Epithelial cell of proximal tubule (primary cell): ENCODE measurements at regions not wholly inside any gene's neighbourhood (a gene's known extent, or its start where the extent isn't known, plus 50 kb on each side); places are given as distances from the start of the nearest gene placed in this dataset.

Experiments
- DNase-seq: peaks from one replicate; pipeline ENCODE4 v3.0.0-alpha.2; 2011; ENCODE audit warnings: low read depth
- H3K4me3 ChIP-seq: 2 replicates; pipeline ENCODE4 v1.5.1; 2011; ENCODE audit warnings: low read depth, mild to moderate bottlenecking, low read length
- CTCF ChIP-seq: conservative IDR thresholded peaks from 2 replicates; pipeline ENCODE4 v1.5.1; 2012; ENCODE audit warnings: low read depth, mild to moderate bottlenecking, low read length

DNA sequence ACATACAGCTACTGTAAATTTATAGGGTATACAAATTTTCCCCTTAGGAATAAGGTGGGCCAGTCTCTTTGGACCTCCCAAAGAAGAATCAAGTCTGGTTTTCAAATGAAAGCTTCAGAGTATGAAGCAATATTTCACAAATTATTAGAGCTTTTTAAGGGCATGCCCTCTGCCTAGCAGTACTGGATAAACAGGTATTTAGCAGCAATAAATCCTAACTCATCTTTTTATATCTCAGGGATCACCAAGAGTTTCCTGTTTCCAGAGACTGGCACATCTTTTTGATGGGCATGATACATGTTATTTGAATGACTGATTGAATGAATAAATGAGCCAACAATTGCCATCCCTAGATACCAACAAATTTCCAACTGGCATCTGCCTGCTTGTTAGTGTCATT lies 190.4 kb downstream of the NRIP1 start:
- TF ChIP-seq CTCF: no peak
- no peak for DNase-seq
- no peak overlapping the region for H3K4me3 ChIP-seq

DNA sequence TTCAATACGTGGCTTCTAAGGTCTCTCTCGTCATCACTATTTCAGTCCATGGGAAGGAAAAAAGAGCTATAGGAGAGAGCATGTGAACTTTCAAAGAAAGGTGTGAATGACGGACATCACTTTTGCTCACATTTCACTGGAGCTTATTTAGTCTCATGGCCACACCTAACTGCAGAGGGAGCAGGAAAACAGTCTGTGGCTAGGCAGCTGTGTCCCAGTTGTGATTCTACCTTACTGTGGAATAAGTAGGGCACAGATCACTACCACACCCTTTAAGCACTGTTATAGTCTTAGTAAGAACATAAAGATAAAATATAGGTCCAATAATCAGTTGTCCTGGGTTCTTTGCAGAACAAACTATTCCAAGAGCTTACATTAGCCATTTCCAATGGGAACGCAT lies 192.9 kb downstream of the NRIP1 start:
- TF ChIP-seq CTCF: no peak
- DNase-seq: no peak

GRCh38 chr21:14870853-14871149 lies 194.0 kb downstream of the NRIP1 start:
- DNase-seq: no peak

More for the DNA sequence above, 192.9 kb downstream of the NRIP1 start:
- no peak overlapping the region for H3K4me3 ChIP-seq

GRCh38 chr21:14869984-14870852 lies 194.6 kb downstream of the NRIP1 start:
- TF ChIP-seq CTCF: no peak
- no peak for DNase-seq
- no peak overlapping the region for H3K4me3 ChIP-seq

More at GRCh38 chr21:14870853-14871149, 194.0 kb downstream of the NRIP1 start:
- no peak overlapping the region for H3K4me3 ChIP-seq
- TF ChIP-seq CTCF: no peak

- no peak for DNase-seq
- no peak overlapping the region for H3K4me3 ChIP-seq
- no peak for TF ChIP-seq CTCF
Observed at GRCh38 chr21:14866859-14867765, 197.7 kb downstream of the NRIP1 start.

GRCh38 chr21:14864211-14865021 lies 200.4 kb downstream of the NRIP1 start:
- TF ChIP-seq CTCF: peak; percentile 76
- peak; percentile 94 for DNase-seq
- peak overlapping the region; percentile 9 for H3K4me3 ChIP-seq
